Ureter (tissue), 1 donor: ENCODE measurements at regions not wholly inside any gene's neighbourhood (a gene's known extent, or its start where the extent isn't known, plus 50 kb on each side); places are given as distances from the start of the nearest gene placed in this dataset.

Experiments used
- DNase-seq: peaks from one replicate; pipeline ENCODE4 v3.0.0-alpha.2; 2020; ENCODE audit warnings: low spot score
- donor health status: DM: yes; HTN: yes; CAD: no.

DNA sequence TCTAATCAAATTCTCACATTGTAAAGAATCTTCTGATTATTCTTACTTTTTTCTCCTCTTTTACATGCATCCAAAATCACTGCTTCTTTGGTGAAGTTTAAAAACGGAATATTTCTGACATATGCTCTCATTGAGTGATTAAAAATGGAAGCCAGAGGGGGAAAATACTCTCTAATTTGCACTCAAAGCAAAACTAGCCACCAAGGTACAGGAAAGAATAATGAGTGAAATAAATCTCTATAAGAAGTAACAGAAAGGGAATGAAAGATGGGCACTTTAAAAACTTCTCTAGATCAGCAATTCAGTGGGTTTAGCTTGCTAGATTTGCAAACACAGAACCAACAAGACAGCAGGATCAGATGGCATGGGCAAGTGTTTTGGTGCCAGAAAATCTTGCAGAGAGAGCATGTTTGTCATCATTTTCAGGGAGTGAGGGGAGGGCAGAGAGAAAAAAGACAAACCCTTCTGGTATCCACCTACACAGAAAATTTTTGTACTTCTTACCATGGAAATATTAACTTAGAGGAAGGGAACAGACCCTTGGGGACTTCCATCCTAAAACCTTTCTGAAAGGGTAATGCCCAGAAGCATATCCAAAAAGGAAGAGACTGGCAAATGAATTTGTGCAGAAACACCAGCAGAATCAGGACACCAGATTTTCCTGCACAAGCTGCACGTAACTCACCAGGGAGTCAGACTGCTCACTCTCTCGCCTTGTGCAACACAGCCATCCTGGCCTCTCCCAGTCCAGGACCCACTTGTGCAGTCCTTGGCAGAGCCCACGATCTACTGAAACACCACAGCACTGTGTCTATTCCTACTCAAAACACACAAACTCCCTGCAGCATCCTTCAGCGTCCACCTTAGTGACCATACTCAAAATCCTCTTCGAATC is 270.2 kb upstream of the PRDM1 start:
- DNase-seq, result no peak

DNA sequence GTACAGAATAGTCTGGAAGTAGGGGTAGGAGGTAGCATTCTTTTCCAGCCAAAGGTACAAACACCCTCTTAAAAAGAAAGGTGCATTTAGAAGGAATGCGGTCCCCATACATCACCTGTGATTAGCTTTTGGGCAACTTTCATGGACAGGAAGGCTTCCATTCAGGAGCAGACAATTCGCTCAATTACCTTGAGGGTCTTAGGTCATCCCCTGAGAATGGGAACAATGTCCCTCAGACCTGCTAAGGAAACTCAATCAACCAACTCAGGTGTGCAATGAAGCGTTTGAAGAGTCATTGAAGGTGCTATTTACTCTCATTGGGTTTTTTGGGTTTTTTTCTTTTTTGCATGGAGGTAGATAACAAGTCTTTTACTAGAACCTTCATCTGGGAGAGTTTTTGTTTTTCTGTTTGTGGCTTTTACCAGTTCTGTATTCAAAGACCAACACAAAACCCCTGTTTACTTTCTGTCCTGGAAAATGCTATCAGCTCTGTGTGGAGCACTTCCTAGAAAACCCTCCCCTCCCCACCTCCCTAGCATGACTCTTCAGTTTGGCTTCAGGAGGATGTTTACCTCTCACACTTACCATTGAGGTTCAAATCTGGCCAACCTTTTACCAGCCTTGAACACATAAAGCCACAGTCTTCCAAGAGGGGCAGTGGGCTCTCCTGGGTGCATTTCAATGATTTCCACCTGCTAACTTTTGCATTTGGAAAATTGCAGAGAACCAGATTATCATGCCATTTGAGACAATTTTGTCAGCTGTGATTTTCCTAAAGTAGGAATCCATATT is 271.2 kb upstream of the PRDM1 start:
- no peak for DNase-seq

DNA sequence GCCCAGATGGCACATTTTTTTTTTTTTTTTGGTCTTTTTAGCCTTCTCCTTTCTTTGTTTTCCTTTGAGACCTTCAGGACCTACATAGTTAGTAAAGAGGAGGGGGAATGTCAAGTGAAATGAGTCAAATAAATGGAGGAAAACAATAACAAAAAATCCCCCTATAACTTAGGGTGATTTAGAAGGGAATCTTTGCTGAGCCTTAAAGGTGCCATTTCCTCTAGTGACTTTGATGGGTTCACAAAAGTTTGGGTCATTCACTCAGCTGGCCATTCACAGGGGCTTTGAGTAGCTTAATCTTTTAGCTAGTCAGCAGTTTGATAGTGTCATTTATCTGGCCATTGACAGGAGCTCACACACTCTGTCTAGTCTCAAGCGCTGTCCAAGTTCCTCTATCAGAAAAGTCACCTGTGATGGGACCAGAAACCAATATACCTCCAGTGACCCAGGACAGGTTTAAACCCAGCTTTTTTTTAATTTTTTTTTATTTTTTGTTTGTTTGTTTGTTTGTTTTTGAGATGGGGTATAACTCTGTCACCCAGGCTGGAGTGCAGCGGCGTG is 275.1 kb upstream of the PRDM1 start:
- DNase-seq, result no peak

DNA sequence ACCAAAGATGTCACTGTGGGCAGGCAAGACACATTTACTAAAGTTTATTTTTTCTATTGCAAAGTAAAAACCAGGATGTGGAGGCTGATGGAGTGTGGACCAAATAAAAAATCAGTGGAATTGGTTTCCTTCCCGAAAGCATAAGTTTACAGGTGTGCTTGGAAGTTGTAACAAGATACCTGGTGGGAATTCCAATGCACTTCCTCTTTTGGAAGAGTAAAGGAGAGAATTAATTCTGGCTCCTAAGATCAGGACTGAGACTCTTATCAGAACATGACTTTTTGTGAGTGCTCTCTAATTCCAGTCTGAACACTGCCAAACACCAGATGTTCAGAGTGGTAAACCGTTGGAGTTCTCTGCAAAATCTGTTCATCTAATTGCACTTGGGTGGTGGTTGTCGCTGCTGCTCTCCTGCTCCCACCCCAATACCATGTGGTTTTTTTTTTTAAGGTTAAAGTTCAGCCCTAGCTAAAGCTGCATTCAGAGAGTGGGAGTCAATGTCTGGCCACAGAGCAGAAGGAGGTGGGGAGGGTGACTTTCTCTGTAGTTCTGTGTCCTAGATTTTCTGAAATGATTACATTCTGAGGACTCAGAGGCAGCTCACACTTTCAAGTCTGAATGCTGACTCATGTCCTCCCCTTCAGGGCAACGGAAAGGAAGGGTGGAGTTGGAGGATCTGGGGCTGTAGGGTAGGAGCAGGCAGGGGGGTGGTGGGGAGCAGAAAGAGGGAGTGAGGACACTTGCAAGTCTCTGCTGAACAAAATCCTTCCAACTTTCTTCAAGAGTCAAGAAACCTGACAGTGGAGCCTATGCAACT is 275.8 kb upstream of the PRDM1 start:
- DNase-seq, result peak; percentile 70

DNA sequence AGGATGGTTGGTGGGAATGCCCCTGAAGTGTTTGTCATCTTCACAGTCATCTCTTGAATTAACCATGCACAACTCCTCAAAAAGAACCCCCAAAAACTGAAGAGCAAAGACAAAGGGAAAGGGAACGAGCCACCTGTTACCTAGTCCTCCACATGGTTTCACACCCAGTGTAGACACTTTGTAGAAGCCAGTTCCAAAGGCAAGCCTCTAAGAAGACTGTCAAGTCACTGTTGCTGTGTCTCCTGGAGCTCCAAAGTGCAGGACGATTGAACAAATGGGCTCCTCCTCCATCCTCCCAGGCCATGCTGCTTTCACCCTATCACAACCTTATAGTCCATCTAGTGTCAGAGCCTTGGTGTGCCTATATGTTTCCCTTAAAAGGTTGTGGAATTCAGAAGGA is 277.6 kb upstream of the PRDM1 start:
- no peak for DNase-seq

DNA sequence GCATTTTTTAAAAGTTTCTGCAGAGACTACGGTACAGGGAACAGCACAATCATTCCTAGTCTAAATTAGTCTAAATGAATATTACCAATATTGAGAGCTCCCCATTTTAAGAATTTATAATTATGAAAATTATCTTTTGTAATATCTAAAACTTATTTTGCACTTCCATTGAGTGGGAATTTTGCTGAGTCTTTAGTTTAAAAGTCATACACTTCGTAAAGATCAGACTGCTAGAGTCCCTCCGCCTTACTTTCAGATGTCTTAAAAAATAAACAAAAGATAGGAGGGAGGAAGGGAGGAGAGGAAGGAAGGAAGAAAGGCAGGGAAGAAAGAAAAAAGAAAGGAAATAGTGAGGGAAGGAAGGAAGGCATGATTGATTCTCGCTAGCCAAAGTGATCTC is 278.2 kb upstream of the PRDM1 start:
- no peak for DNase-seq

DNA sequence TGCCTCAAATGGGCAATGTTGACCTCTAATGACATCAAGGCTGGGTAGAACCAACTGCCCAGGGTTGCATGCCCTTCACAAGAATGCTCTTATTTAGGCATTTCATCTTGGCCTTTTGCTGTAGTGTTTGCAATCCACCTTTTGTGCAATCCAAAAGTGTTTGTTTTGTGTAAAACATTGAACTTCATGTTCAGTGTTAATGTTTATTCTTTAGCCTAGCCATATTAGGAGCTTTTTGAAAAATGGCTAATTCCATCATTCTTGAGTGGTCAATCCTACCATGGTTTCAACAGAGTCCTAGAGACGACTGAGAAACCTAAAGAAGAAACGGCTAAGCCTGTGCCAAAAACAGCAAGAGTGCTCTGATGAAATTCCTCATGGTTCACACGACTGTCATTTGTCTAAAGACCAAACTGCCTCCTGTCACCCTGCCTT is 279.6 kb upstream of the PRDM1 start:
- no peak for DNase-seq

DNA sequence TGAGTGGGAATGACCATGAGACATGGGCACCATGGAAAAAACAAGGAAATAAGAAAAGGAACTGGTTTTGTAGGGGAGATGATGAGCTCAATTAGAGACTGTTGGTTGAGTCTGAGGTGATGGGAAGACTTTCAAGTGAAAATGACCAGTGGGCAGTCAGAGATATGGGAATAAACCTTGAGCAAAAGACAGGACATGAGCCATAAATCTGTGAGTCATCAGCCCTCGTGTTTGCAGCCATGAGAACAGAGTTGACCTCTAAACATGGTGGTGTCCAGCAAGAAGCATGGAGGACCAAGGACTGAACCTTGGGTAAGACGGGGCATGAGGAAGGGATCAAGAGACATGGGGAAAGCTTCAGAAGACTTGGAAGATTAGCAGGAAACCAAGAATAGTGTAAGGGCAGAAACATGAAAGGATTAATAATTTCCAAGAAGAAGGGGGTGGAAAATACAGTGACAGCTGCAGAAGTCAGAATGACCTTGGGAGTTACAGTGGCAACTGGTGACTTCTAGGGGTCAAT is 280.6 kb upstream of the PRDM1 start:
- no peak for DNase-seq

DNA sequence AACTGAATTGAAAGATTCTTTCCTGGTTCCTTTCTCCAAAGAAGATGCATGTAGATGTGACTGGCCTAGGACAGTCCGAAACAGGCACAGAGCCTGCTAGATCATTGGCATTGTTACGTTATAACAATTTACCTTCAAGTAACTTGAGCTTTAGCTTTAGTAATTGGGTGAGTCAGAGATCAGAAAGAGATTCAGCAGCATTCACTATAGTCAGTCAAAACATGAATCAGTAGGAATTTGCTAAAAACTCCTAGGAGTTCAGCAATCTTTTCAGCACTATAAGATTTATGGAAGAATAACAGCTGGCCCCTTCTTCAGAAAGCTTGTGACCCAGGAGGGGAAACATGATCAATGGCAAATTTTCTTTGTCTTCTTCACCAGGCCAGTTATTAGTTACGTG is 281.7 kb upstream of the PRDM1 start:
- no peak for DNase-seq

DNA sequence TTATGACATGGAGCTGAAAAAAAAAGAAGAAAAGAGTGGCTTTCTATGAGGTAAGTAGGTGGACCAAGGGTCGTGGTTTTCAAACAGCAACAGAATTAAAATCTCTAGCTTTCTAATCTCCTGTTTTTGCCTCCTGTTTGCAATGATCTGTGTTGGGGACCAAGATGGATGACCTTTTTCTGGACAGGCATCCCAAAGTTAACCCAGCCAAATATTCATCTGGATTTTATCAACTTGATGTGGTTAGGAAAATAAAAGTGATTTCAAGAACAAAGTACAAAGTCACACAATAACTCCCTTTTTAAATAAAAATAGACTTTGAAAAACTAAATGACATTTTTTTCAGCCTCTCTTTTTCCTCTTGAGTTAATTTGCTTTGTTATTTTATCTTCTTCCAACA is 282.1 kb upstream of the PRDM1 start:
- DNase-seq, result no peak

DNA sequence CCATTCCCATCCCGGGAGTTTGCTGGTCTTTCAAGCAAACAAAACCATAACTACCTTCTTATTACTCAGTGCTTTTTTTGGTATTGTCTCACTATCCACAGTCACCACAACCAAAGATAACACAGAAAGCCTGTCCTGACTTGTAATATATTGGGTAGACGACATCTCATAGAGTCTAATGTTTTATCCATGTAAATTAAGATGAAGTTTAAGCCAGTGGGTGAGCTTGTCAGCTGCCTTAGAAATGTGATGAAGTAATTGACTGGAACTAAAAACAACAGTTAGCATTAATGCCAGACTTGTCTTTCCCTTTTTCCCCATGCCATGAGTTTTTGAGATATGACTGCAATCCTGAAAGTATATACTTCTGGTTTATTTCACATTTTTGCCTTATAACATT is 282.7 kb upstream of the PRDM1 start:
- DNase-seq, result no peak

DNA sequence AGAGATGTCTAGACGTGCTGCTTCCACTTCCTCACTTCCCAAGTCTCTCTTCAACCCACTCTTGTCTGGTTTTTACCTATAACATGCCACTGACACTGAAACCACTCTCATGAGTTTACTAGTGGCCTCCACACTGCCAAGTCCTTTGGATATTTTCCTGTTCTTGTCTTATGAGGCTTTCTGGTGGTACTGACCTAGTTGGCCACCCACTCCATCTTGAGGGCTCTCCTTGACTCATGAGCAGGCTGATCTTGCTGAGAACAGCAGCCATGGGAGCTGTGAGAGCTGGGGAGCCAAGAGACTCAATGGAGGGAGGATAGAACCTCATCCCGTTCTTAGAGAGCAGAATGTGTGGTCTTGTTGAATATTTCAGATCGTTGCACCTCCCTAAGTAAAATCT is 283.4 kb upstream of the PRDM1 start:
- DNase-seq, result no peak

DNA sequence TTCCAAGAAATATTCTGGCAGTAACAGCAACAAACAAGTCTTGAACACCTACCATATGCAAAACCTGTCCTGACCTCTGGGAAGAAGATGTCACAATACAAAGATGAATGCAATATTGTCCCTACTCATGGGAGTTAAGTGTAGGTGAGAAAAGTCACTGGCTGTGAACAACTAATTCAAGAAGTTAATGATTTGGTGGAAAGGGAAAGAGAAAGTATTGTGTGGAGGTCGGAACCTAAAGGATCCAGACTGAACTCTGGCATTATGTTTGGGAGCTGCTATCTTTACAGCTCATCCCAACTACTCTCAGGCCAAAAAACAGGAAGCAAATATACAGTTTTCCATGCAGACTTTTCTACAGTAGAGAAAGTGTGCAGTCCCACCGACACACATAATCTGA is 285.3 kb upstream of the PRDM1 start:
- DNase-seq, result no peak

DNA sequence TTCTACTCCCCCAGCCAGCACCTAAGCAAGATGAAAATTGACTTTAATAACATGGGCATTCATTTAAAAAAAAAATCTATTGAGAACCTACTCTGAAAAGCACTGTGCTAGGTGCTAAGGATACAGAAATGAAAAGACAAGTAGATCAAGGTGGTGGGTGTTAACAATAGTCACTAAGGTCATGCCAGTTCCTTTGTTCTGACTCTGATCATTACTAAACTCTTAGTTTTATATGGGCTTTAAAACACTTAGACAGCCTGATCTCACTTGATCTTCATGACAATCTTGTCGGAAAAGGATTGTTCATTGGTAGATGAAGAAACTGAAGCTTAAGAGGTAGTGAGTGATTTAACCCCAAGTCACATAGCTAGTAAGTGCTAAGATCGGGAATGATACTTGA is 285.7 kb upstream of the PRDM1 start:
- no peak for DNase-seq

DNA sequence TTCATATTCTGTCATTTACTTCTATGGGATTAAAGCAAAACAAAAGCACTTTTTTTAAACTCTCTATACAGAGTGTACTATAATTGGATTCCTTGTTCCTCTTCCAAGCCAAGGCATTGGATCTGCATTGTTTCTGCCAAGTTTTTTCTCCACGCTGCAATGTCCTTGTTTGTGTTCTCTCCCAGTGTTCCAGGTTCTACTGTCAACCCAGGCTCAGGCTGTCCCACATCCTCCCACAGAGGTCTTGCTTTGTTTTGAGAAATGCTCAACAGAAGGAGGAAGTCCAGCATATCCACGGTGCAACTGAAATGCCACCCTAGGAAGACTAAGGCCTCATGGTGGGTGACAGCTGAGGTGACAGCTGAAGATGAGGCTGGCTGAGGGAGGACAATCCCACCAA is 287.1 kb upstream of the PRDM1 start:
- peak; percentile 50 for DNase-seq

DNA sequence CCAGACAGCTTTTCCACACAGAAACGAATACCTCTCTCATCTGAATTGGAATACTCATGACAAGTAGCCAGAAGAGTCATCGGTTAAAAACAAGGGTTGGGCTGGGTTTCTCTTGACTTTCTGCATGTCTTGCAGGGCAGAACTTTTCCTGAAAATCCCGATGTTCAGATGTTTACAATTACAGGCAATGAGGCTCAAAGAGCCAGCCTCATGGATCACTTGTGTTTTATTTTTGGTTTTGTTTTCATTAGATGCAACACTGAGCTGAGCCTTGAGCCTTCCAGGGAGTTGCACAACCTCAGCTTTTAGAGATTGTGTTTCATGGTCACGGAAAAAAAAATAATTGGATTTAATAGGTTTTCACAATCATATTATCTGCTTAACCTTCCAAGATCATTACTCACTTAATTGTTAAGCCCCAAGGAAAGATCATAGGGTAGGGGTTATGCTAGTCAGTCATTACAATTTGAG is 288.1 kb upstream of the PRDM1 start:
- DNase-seq, result no peak

DNA sequence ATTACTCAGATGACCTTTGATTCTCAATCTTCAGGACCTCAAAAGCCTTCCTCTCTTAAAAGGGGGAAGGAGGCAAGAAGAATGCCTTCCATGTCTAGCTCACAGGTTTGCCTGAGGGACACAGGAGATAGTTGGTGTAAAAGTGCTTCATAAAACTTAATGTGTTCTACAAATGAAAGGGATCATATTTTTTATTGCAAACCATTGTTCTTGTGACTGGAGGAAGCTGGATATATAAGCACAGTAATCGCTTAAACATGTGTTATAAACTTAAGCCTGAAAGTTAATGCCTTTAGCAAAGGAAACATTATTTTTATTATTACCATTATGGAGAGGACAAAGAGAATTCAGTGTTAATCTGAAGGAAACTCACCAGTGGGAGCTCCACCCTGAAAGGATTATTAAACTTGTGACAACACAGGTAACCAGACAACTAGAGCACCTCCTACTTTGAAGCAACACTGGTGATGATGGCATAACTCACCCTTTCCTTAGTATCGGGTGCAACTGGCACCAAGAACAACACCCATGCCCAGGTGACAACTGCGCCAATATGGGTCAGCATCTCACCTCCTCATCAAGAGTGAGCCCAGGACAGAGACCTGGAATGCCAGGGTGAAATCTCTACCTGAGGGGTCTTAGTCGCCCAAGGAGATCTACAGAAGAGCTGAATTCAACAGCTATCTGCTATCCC is 288.7 kb upstream of the PRDM1 start:
- no peak for DNase-seq

DNA sequence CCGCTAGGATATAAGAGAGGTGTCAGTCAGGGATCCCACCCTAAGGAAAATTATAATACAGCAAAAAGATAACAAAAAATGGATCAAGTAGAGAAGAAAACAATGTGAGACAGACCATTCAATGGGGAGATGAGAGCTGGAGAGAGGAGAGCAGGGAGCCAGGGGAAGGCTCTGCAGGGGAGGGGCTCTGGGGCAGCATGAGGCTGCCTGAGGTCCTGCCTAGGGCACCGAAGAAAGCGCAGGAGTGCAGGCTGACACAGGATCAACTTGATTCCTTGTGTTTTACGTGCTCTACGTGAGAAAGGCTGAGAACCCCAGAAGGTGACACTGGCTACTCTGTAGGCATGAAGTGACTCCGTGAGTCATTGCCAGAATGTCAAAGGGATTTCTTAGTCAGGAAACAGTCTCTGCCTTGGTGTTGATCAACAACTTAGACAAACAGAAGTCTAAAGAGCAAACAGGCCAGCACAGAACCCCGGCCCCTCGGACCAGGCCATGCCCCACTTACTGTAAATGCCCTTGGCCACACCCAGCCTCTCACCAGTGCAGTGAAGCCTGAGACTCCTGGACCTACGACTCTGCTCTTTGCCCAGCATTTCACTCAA is 290.1 kb upstream of the PRDM1 start:
- DNase-seq, result peak; percentile 55

DNA sequence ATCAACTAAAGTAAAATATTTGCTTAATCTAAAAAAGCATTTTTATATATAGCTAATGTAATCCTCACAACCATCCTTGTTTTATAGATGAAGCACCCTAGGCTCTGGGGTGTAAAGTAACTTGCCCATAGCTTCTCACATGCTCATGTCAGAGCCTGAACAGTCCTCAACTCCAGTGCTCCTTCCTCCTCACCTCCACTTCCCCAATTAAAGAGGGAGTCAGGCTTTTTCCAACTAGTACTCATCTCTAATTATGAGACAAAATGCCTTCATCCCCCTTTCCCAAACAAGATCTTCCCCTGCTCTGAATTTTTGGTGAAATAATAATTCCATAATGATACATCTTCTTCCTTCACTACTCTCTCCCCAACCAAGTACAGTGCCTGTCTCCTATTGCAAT is 290.8 kb upstream of the PRDM1 start:
- no peak for DNase-seq

DNA sequence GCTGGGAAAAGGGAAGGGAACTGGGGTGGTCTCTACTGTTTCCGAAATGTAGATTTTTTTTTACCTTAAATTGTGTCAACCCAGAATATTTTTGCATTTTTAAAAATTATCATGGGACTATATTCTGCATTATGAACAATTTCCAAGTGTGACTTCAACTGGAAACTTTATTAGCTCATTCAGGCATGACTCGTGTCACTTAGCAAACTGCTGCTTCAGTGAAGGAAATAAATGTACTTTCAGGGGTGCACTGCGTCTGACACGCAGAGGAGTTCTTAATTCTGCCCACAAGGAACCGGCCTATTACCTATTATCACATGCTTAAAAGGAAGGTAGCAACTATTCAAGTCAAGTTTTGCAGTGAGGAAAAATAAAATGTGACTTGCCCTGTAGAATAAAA is 291.3 kb upstream of the PRDM1 start:
- no peak for DNase-seq

DNA sequence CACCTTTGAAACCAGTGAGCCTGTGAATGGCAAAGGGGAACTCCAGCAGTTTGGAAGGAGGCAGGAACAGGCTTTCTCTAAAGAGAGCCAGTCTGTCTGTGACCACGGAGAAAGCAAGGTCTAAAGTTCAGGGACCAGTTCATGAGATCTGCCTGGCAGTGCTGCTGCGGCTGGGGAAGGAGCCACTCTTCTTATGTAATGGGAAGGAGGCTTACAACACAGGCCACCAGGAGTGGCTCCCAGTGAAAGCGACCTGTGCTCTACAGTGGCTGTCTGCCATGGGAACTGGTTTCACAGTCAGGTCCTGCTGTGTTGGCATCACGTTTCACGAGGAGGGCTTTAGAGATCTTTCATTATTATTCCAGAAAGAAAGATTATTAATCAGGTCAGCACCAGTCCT is 291.9 kb upstream of the PRDM1 start:
- peak; percentile 71 for DNase-seq
